Panc1 (cell line): ENCODE measurements at regions not wholly inside any gene's neighbourhood (a gene's known extent, or its start where the extent isn't known, plus 50 kb on each side); places are given as distances from the start of the nearest gene placed in this dataset.

Experiments
- CTCF ChIP-seq: fragments of 450-650 bp; IDR thresholded peaks from 2 replicates; pipeline ENCODE4 v1.5.1; 2017; ENCODE audit warnings: mild to moderate bottlenecking
- POLR2AphosphoS5 ChIP-seq: IDR thresholded peaks from 2 replicates; pipeline ENCODE4 v1.6.1; 2012; ENCODE audit warnings: mild to moderate bottlenecking, low read depth, low read length, moderate library complexity
- SIN3A ChIP-seq: IDR thresholded peaks from 2 replicates; pipeline ENCODE4 v1.6.1; 2012; ENCODE audit warnings: low read depth, mild to moderate bottlenecking, low read length, moderate library complexity, borderline replicate concordance; ENCODE audit not compliant: insufficient read depth
- TCF7L2 ChIP-seq: IDR thresholded peaks from 2 replicates; pipeline ENCODE4 v1.6.1; 2011; ENCODE audit warnings: mild to moderate bottlenecking, low read depth, low read length, inconsistent platforms
- TF ChIP-seq, protein P1 (sequence below), 2 experiments: IDR thresholded peaks; 2 replicates each; pipeline ENCODE4 v1.6.1; 2011 to 2012; ENCODE audit warnings: low read depth in 2 of 2, control low read depth in 1 of 2, low read length in 1 of 2, mild to moderate bottlenecking in 1 of 2, moderate library complexity in 1 of 2; ENCODE audit not compliant: insufficient read depth in 1 of 2

DNA sequence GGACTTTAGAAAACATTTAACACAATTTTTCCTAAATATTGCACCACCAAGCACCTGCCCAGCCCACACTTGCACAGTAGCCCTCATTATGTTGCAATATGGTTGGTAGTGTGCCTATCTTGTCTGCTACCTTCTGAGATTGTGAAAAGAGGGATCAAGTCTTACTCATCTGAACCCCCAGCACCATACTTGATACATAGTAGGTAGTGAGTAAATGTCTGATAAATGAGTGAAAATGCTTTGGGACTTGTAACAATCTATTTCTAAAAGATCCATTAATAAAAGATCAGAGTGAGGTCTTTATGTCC is 118.4 kb upstream of the MED14 start:
- TF ChIP-seq CTCF (no peak), SIN3A (no peak), POLR2AphosphoS5 (no peak), TCF7L2 (no peak)
- TF ChIP-seq, protein P1, sequence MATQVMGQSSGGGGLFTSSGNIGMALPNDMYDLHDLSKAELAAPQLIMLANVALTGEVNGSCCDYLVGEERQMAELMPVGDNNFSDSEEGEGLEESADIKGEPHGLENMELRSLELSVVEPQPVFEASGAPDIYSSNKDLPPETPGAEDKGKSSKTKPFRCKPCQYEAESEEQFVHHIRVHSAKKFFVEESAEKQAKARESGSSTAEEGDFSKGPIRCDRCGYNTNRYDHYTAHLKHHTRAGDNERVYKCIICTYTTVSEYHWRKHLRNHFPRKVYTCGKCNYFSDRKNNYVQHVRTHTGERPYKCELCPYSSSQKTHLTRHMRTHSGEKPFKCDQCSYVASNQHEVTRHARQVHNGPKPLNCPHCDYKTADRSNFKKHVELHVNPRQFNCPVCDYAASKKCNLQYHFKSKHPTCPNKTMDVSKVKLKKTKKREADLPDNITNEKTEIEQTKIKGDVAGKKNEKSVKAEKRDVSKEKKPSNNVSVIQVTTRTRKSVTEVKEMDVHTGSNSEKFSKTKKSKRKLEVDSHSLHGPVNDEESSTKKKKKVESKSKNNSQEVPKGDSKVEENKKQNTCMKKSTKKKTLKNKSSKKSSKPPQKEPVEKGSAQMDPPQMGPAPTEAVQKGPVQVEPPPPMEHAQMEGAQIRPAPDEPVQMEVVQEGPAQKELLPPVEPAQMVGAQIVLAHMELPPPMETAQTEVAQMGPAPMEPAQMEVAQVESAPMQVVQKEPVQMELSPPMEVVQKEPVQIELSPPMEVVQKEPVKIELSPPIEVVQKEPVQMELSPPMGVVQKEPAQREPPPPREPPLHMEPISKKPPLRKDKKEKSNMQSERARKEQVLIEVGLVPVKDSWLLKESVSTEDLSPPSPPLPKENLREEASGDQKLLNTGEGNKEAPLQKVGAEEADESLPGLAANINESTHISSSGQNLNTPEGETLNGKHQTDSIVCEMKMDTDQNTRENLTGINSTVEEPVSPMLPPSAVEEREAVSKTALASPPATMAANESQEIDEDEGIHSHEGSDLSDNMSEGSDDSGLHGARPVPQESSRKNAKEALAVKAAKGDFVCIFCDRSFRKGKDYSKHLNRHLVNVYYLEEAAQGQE (IDR thresholded peaks at IDR 0.05; ENCODE audit: insufficient read depth in 1 of 2, low read depth in 2 of 2, low read length in 1 of 2), result no peak
